Colonic mucosa (tissue), 4 donors: ENCODE measurements at regions not wholly inside any gene's neighbourhood (a gene's known extent, or its start where the extent isn't known, plus 50 kb on each side); places are given as distances from the start of the nearest gene placed in this dataset.

Experiments
- DNase-seq: peaks from one replicate; pipeline ENCODE4 v3.0.0-alpha.2; 2020
- H3K27ac ChIP-seq: fragments of 200-600 bp; one replicate; pipeline ENCODE4 v1.8.0; 2021
- H3K27me3 ChIP-seq: fragments of 200-600 bp; one replicate; pipeline ENCODE4 v1.8.0; 2021
- H3K36me3 ChIP-seq: fragments of 200-600 bp; one replicate; pipeline ENCODE4 v1.8.0; 2021
- H3K4me1 ChIP-seq: fragments of 200-600 bp; one replicate; pipeline ENCODE4 v1.8.0; 2021; ENCODE audit warnings: mild to moderate bottlenecking
- H3K4me3 ChIP-seq: fragments of 200-600 bp; one replicate; pipeline ENCODE4 v1.8.0; 2021
- H3K9ac ChIP-seq, 2 donors: one replicate each; pipeline ENCODE4 v1.7.0; 2013; ENCODE audit warnings: control low read depth in 2 of 2, low read depth in 2 of 2, low read length in 2 of 2
- H3K9me3 ChIP-seq: fragments of 200-600 bp; one replicate; pipeline ENCODE4 v1.8.0; 2021
- intact Hi-C: fragments of 100-400 bp; cut with DNase I; formaldehyde crosslinking; loops from one replicate; pipeline ENCODE4 v1.14.1; 2022
- TF ChIP-seq, protein P1 (sequence below): fragments of 200-600 bp; IDR thresholded peaks from one replicate; pipeline ENCODE4 v1.8.0; 2022; ENCODE audit warnings: antibody characterized with exemption, mild to moderate bottlenecking
- donor health status: healthy.
- donor health status: DM: no; HTN: no; CAD: no.
- donor health status: DM: no; HTN: no; CAD: no.

GRCh38 chr6:9628819-9629218 is 786.1 kb downstream of the TFAP2A start:
- Histone ChIP-seq H3K9ac (no peak overlapping the region), H3K27me3 (no peaks in the 10 kb centered on the region), H3K4me1 (no peaks in the 10 kb centered on the region), H3K9me3 (no peaks in the 10 kb centered on the region), H3K36me3 (no peaks in the 10 kb centered on the region), H3K27ac (no peak overlapping the region), H3K4me3 (no peak overlapping the region)
- intact Hi-C loops: no loop called here
- no peak for DNase-seq
- TF ChIP-seq, protein P1, sequence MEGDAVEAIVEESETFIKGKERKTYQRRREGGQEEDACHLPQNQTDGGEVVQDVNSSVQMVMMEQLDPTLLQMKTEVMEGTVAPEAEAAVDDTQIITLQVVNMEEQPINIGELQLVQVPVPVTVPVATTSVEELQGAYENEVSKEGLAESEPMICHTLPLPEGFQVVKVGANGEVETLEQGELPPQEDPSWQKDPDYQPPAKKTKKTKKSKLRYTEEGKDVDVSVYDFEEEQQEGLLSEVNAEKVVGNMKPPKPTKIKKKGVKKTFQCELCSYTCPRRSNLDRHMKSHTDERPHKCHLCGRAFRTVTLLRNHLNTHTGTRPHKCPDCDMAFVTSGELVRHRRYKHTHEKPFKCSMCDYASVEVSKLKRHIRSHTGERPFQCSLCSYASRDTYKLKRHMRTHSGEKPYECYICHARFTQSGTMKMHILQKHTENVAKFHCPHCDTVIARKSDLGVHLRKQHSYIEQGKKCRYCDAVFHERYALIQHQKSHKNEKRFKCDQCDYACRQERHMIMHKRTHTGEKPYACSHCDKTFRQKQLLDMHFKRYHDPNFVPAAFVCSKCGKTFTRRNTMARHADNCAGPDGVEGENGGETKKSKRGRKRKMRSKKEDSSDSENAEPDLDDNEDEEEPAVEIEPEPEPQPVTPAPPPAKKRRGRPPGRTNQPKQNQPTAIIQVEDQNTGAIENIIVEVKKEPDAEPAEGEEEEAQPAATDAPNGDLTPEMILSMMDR: no peak

GRCh38 chr6:9627916-9628315 is 787.0 kb downstream of the TFAP2A start:
- intact Hi-C loops: no loop called here
- H3K27ac ChIP-seq: no peak overlapping the region
- H3K9me3 ChIP-seq: no peaks in the 10 kb centered on the region

DNA sequence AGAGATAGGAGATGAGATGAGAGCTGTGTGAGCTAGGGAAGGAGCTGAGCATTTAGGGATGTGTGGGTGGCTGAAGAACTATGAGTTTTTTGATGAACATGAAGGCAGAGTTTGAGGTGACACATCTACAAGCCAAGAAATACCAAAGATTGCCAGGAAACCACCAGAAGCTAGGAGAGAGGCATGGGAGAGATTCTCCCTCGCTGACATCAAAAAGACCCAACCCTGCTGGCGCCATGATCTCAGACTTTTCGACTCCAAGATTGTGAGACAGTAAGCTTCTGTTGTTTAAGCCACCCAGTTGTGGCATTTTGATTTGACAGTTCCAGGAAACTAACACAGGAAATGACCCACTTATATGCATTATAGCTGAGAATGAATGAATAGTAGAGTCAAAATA is 790.9 kb downstream of the TFAP2A start:
- no peaks in the 10 kb centered on the region for H3K36me3 ChIP-seq
- no peak overlapping the region for H3K9ac ChIP-seq
- TF ChIP-seq, protein P1: no peak
- DNase-seq: no peak
- H3K27ac ChIP-seq: no peak overlapping the region
- H3K9me3 ChIP-seq: no peaks in the 10 kb centered on the region
- intact Hi-C loops: no loop called here
- H3K4me3 ChIP-seq: no peak overlapping the region
- no peaks in the 10 kb centered on the region for H3K27me3 ChIP-seq
- H3K4me1 ChIP-seq: no peaks in the 10 kb centered on the region

More at GRCh38 chr6:9627916-9628315, 787.0 kb downstream of the TFAP2A start:
- Histone ChIP-seq H3K27me3 (no peaks in the 10 kb centered on the region), H3K36me3 (no peaks in the 10 kb centered on the region), H3K9ac (no peak overlapping the region), H3K4me3 (no peak overlapping the region), H3K4me1 (no peaks in the 10 kb centered on the region)
- TF ChIP-seq, protein P1: no peak
- no peak for DNase-seq

DNA sequence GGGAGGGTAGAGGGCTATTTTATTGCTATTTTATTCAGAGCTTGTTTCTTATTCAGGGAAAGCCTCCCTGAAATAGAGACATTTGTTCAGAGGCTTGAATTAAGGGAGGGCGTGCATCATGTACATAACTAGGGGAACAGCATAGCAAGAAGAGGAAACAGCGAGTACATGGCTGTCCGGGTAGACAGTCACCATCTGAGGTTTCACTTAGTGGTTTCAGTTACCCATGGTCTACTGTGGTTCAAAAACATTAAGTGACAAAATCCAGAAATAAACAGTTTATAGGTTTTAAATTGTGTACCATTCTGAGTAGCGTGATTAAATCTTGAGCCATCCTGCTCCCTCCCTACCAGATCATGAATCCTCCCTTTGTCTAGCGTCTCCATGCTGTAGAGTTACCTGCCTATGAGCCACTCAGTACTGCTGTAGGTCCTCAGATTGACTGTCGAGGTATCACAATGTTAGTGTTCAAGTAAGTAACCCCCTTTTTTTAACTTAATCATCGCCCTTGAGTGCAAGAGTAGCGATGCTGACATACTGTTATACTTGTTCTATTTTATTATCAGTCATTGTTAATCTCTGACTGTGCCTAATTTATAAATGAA is 791.5 kb downstream of the TFAP2A start:
- intact Hi-C loops: no loop called here
- H3K27ac ChIP-seq: no peak overlapping the region
- H3K4me1 ChIP-seq: no peaks in the 10 kb centered on the region
- no peaks in the 10 kb centered on the region for H3K36me3 ChIP-seq
- no peak for DNase-seq
- H3K9ac ChIP-seq: no peak overlapping the region
- H3K4me3 ChIP-seq: no peak overlapping the region
- TF ChIP-seq, protein P1: no peak
- no peaks in the 10 kb centered on the region for H3K27me3 ChIP-seq
- no peaks in the 10 kb centered on the region for H3K9me3 ChIP-seq

DNA sequence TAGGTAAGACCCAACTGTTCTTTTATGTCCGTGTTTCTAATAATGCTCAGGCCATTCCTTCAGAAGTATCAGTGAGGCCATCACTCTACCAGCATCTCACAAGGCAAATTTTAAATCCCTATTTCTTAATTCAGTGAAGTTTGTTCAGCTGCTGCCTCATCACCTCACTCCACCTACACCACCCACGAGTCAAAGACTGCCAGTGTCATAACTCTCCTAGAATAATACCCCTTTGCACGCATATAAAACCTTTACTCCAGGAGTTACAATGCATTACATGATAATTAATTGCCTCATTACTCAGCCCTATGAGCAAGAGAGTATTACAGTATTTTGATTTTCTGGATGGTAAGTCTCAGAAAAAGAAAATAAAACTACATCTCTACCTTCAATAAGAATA is 793.6 kb downstream of the TFAP2A start:
- Histone ChIP-seq H3K9me3 (no peaks in the 10 kb centered on the region), H3K4me1 (no peaks in the 10 kb centered on the region), H3K4me3 (no peak overlapping the region), H3K27ac (no peak overlapping the region), H3K36me3 (no peaks in the 10 kb centered on the region), H3K27me3 (no peaks in the 10 kb centered on the region), H3K9ac (no peak overlapping the region)
- no peak for DNase-seq
- intact Hi-C loops: no loop called here
- TF ChIP-seq, protein P1: no peak
